ENCODE measurements at regions not wholly inside any gene's neighbourhood (a gene's known extent, or its start where the extent isn't known, plus 50 kb on each side); places are given as distances from the start of the nearest gene placed in this dataset.

GRCh38 chr17:54270499-54270898, 447.8 kb downstream of the KIF2B start:
- no peak for TF ChIP-seq SP1 (IDR thresholded peaks at IDR 0.05)
- no peak for TF ChIP-seq SP1 (CRISPR knock-in tag; IDR thresholded peaks at IDR 0.05)
- TF ChIP-seq EP300 (IDR thresholded peaks at IDR 0.05; ENCODE audit: low read depth in 2 of 2, low read length in 2 of 2): no peak
- no peak for TF ChIP-seq EP300 (CRISPR knock-in tag; IDR thresholded peaks at IDR 0.05; ENCODE audit: borderline replicate concordance)
- no peak for TF ChIP-seq KDM5B (CRISPR knock-in tag; IDR thresholded peaks at IDR 0.05; ENCODE audit: borderline replicate concordance)
- no peak for TF ChIP-seq ZBTB14 (CRISPR knock-in tag; IDR thresholded peaks at IDR 0.05)
- no peak for TF ChIP-seq ZBTB34 (CRISPR knock-in tag; IDR thresholded peaks at IDR 0.05)
- no peak for TF ChIP-seq ZNF790 (CRISPR knock-in tag; IDR thresholded peaks at IDR 0.05; ENCODE audit: borderline replicate concordance)
- TF ChIP-seq JUNB (CRISPR knock-in tag; IDR thresholded peaks at IDR 0.05; ENCODE audit: borderline replicate concordance): no peak
- no peak for TF ChIP-seq ZNF121 (CRISPR knock-in tag; IDR thresholded peaks at IDR 0.05)
- no peak for TF ChIP-seq MXD1 (CRISPR knock-in tag; IDR thresholded peaks at IDR 0.05)
- no peak for TF ChIP-seq ZNF687 (CRISPR knock-in tag; IDR thresholded peaks at IDR 0.05)
- TF ChIP-seq ZBTB8A (CRISPR knock-in tag; IDR thresholded peaks at IDR 0.05; ENCODE audit: borderline replicate concordance, low read depth): no peak
- no peak for TF ChIP-seq NFE2L2 (IDR thresholded peaks at IDR 0.05; ENCODE audit: low read length)
